Thyroid gland (tissue), 4 donors: ENCODE measurements at regions not wholly inside any gene's neighbourhood (a gene's known extent, or its start where the extent isn't known, plus 50 kb on each side); places are given as distances from the start of the nearest gene placed in this dataset.

Source experiments
- CTCF ChIP-seq, 6 experiments: fragments of 200-600 bp in 3 of 6; fragments of 450-650 bp in 3 of 6; sonication (generic) in 3 of 6; IDR thresholded peaks; one replicate each; pipeline ENCODE4 v1.5.1; 2016 to 2019; ENCODE audit warnings: antibody characterized with exemption in 6 of 6, mild to moderate bottlenecking in 2 of 6, inconsistent platforms in 1 of 6, moderate library complexity in 1 of 6
- POLR2A ChIP-seq, 2 donors: fragments of 450-650 bp; IDR thresholded peaks; one replicate each; pipeline ENCODE4 v1.6.1; 2017; ENCODE audit warnings: antibody characterized with exemption in 2 of 2, mild to moderate bottlenecking in 2 of 2, moderate library complexity in 1 of 2

- TF ChIP-seq CTCF (IDR thresholded peaks at IDR 0.05), result no peak
- no peak for TF ChIP-seq POLR2A (IDR thresholded peaks at IDR 0.05)
Measured at GRCh38 chr1:88472298-88472697, 211.8 kb upstream of the PKN2 start.
